ENCODE measurements at regions not wholly inside any gene's neighbourhood (a gene's known extent, or its start where the extent isn't known, plus 50 kb on each side); places are given as distances from the start of the nearest gene placed in this dataset.

GRCh38 chr2:19208479-19209199, 149.8 kb downstream of the OSR1 start:
- H3K4me1 Mint-ChIP-seq = no peaks in the 10 kb centered on the region
- POLR2A ChIA-PET = no interaction called here
- CTCF ChIA-PET = no interaction called here
- no peak overlapping the region for H3K4me3 Mint-ChIP-seq
- no peak overlapping the region for H3K27ac Mint-ChIP-seq
- H3K27me3 Mint-ChIP-seq = no peaks in the 10 kb centered on the region
- DNase-seq = no peak
- H3K36me3 Mint-ChIP-seq (ENCODE audit: low read depth) = no peaks in the 10 kb centered on the region
- H3K9me3 Mint-ChIP-seq = no peaks in the 10 kb centered on the region

GRCh38 chr2:19207452-19207851, 151.0 kb downstream of the OSR1 start:
- POLR2A ChIA-PET = no interaction called here
- Mint-ChIP-seq H3K27ac (no peak overlapping the region), H3K4me3 (no peak overlapping the region), H3K9me3 (no peaks in the 10 kb centered on the region), H3K4me1 (no peaks in the 10 kb centered on the region), H3K36me3 (ENCODE audit: low read depth) (no peaks in the 10 kb centered on the region), H3K27me3 (no peaks in the 10 kb centered on the region)
- DNase-seq = no peak
- CTCF ChIA-PET = interaction anchor here (1.2 kb wide), 1 partner anchor 35 kb away, joined by 3 read pairs; no protein-coding TSS in a partner anchor

GRCh38 chr2:19205983-19206533, 152.4 kb downstream of the OSR1 start:
- no peak for DNase-seq
- H3K4me1 Mint-ChIP-seq = no peaks in the 10 kb centered on the region
- no peaks in the 10 kb centered on the region for H3K27me3 Mint-ChIP-seq
- ChIA-PET POLR2A (no interaction called here), CTCF (interaction anchor here (1.2 kb wide), 1 partner anchor 37 kb away, joined by 3 read pairs; no protein-coding TSS in a partner anchor)
- H3K36me3 Mint-ChIP-seq (ENCODE audit: low read depth) = no peaks in the 10 kb centered on the region
- no peaks in the 10 kb centered on the region for H3K9me3 Mint-ChIP-seq
- H3K27ac Mint-ChIP-seq = no peak overlapping the region
- no peak overlapping the region for H3K4me3 Mint-ChIP-seq

- no peak overlapping the region for H3K4me3 Mint-ChIP-seq
- CTCF ChIA-PET = no interaction called here
- no peak overlapping the region for H3K27ac Mint-ChIP-seq
- POLR2A ChIA-PET = no interaction called here
- H3K4me1 Mint-ChIP-seq = no peaks in the 10 kb centered on the region
- H3K9me3 Mint-ChIP-seq = no peaks in the 10 kb centered on the region
- no peak for DNase-seq
- no peaks in the 10 kb centered on the region for H3K36me3 Mint-ChIP-seq (ENCODE audit: low read depth)
- no peaks in the 10 kb centered on the region for H3K27me3 Mint-ChIP-seq
These were observed 154.6 kb downstream of the OSR1 start for GRCh38 chr2:19203866-19204265.

GRCh38 chr2:19201911-19202462, 156.4 kb downstream of the OSR1 start:
- no peak overlapping the region for H3K4me3 Mint-ChIP-seq
- CTCF ChIA-PET = no interaction called here
- H3K27me3 Mint-ChIP-seq = peaks cover 2% of the 10 kb centered on the region

GRCh38 chr2:19198381-19198780, 160.0 kb downstream of the OSR1 start:
- H3K4me1 Mint-ChIP-seq = no peaks in the 10 kb centered on the region
- H3K27me3 Mint-ChIP-seq = peaks cover 4% of the 10 kb centered on the region
- POLR2A ChIA-PET = no interaction called here
- H3K27ac Mint-ChIP-seq = no peak overlapping the region
- CTCF ChIA-PET = no interaction called here
- no peaks in the 10 kb centered on the region for H3K9me3 Mint-ChIP-seq
- DNase-seq = no peak
- no peak overlapping the region for H3K4me3 Mint-ChIP-seq
- no peaks in the 10 kb centered on the region for H3K36me3 Mint-ChIP-seq (ENCODE audit: low read depth)

More at GRCh38 chr2:19201911-19202462, 156.4 kb downstream of the OSR1 start:
- POLR2A ChIA-PET = no interaction called here
- H3K27ac Mint-ChIP-seq = no peak overlapping the region
- DNase-seq = no peak
- no peaks in the 10 kb centered on the region for H3K4me1 Mint-ChIP-seq
- no peaks in the 10 kb centered on the region for H3K36me3 Mint-ChIP-seq (ENCODE audit: low read depth)
- H3K9me3 Mint-ChIP-seq = no peaks in the 10 kb centered on the region

- Mint-ChIP-seq H3K4me1 (no peaks in the 10 kb centered on the region), H3K27ac (no peak overlapping the region), H3K4me3 (no peak overlapping the region), H3K9me3 (no peaks in the 10 kb centered on the region), H3K27me3 (peaks cover 4% of the 10 kb centered on the region), H3K36me3 (ENCODE audit: low read depth) (no peaks in the 10 kb centered on the region)
- DNase-seq = no peak
- ChIA-PET CTCF (no interaction called here), POLR2A (no interaction called here)
These were observed 162.8 kb downstream of the OSR1 start for GRCh38 chr2:19195661-19196060.

- Mint-ChIP-seq H3K4me3 (no peak overlapping the region), H3K4me1 (no peaks in the 10 kb centered on the region), H3K27ac (no peak overlapping the region), H3K27me3 (no peaks in the 10 kb centered on the region), H3K9me3 (no peaks in the 10 kb centered on the region), H3K36me3 (ENCODE audit: low read depth) (no peaks in the 10 kb centered on the region)
- ChIA-PET CTCF (no interaction called here), POLR2A (no interaction called here)
- DNase-seq = no peak
These were observed 169.0 kb downstream of the OSR1 start for GRCh38 chr2:19189391-19189790.

- no peaks in the 10 kb centered on the region for H3K36me3 Mint-ChIP-seq (ENCODE audit: low read depth)
- no peak overlapping the region for H3K27ac Mint-ChIP-seq
- no peaks in the 10 kb centered on the region for H3K9me3 Mint-ChIP-seq
These were observed 171.0 kb downstream of the OSR1 start for GRCh38 chr2:19187323-19188020.

GRCh38 chr2:19185086-19185485, 173.3 kb downstream of the OSR1 start:
- Mint-ChIP-seq H3K4me3 (no peak overlapping the region), H3K27ac (no peak overlapping the region), H3K36me3 (ENCODE audit: low read depth) (no peaks in the 10 kb centered on the region), H3K4me1 (no peaks in the 10 kb centered on the region), H3K9me3 (no peaks in the 10 kb centered on the region), H3K27me3 (no peaks in the 10 kb centered on the region)
- no peak for DNase-seq
- ChIA-PET CTCF (no interaction called here), POLR2A (no interaction called here)

More at GRCh38 chr2:19187323-19188020, 171.0 kb downstream of the OSR1 start:
- Mint-ChIP-seq H3K4me1 (no peaks in the 10 kb centered on the region), H3K4me3 (no peak overlapping the region), H3K27me3 (no peaks in the 10 kb centered on the region)
- ChIA-PET CTCF (no interaction called here), POLR2A (no interaction called here)
- no peak for DNase-seq

GRCh38 chr2:19178175-19178574, 180.2 kb downstream of the OSR1 start:
- no peaks in the 10 kb centered on the region for H3K27me3 Mint-ChIP-seq
- POLR2A ChIA-PET = no interaction called here
- H3K9me3 Mint-ChIP-seq = no peaks in the 10 kb centered on the region

GRCh38 chr2:19176977-19177376, 181.4 kb downstream of the OSR1 start:
- H3K4me3 Mint-ChIP-seq = no peak overlapping the region

More at GRCh38 chr2:19178175-19178574, 180.2 kb downstream of the OSR1 start:
- CTCF ChIA-PET = no interaction called here
- Mint-ChIP-seq H3K27ac (no peak overlapping the region), H3K36me3 (ENCODE audit: low read depth) (no peaks in the 10 kb centered on the region), H3K4me1 (no peaks in the 10 kb centered on the region), H3K4me3 (no peak overlapping the region)
- DNase-seq = no peak

GRCh38 chr2:19176172-19176852, 182.1 kb downstream of the OSR1 start:
- no peaks in the 10 kb centered on the region for H3K9me3 Mint-ChIP-seq
- no peaks in the 10 kb centered on the region for H3K4me1 Mint-ChIP-seq
- H3K27me3 Mint-ChIP-seq = no peaks in the 10 kb centered on the region
- H3K36me3 Mint-ChIP-seq (ENCODE audit: low read depth) = no peaks in the 10 kb centered on the region
- H3K27ac Mint-ChIP-seq = no peak overlapping the region
- ChIA-PET POLR2A (no interaction called here), CTCF (interaction anchor here (1.0 kb wide), 1 partner anchor 33 kb away, joined by 3 read pairs; no protein-coding TSS in a partner anchor)
- H3K4me3 Mint-ChIP-seq = no peak overlapping the region
- DNase-seq = no peak

More at GRCh38 chr2:19176977-19177376, 181.4 kb downstream of the OSR1 start:
- POLR2A ChIA-PET = no interaction called here
- no peaks in the 10 kb centered on the region for H3K4me1 Mint-ChIP-seq
- no peaks in the 10 kb centered on the region for H3K9me3 Mint-ChIP-seq
- no peaks in the 10 kb centered on the region for H3K36me3 Mint-ChIP-seq (ENCODE audit: low read depth)
- CTCF ChIA-PET = no interaction called here
- DNase-seq = no peak
- no peak overlapping the region for H3K27ac Mint-ChIP-seq
- no peaks in the 10 kb centered on the region for H3K27me3 Mint-ChIP-seq
